Ishikawa (cell line): ENCODE measurements at regions not wholly inside any gene's neighbourhood (a gene's known extent, or its start where the extent isn't known, plus 50 kb on each side); places are given as distances from the start of the nearest gene placed in this dataset.

Experiments used
- CEBPB ChIP-seq: IDR thresholded peaks from 2 replicates; pipeline ENCODE4 v1.6.1; 2012
- CREB1 ChIP-seq: IDR thresholded peaks from 2 replicates; pipeline ENCODE4 v1.6.1; 2012; ENCODE audit warnings: low read depth
- EGR1 ChIP-seq: IDR thresholded peaks from 2 replicates; pipeline ENCODE4 v1.6.1; 2012
- EP300 ChIP-seq: IDR thresholded peaks from 2 replicates; pipeline ENCODE4 v1.6.1; 2012; ENCODE audit warnings: borderline replicate concordance
- FOXM1 ChIP-seq: IDR thresholded peaks from 2 replicates; pipeline ENCODE4 v1.6.1; 2012; ENCODE audit warnings: low read depth, borderline replicate concordance
- MAX ChIP-seq: IDR thresholded peaks from 2 replicates; pipeline ENCODE4 v1.6.1; 2012
- NFIC ChIP-seq: IDR thresholded peaks from 2 replicates; pipeline ENCODE4 v1.6.1; 2012
- RAD21 ChIP-seq: IDR thresholded peaks from 2 replicates; pipeline ENCODE4 v1.6.1; 2012; ENCODE audit warnings: low read depth
- REST ChIP-seq: IDR thresholded peaks from 2 replicates; pipeline ENCODE4 v1.6.1; 2012; ENCODE audit warnings: low read depth, mild to moderate bottlenecking
- TAF1 ChIP-seq: IDR thresholded peaks from 2 replicates; pipeline ENCODE4 v1.6.1; 2012; ENCODE audit warnings: low read depth, mild to moderate bottlenecking
- TCF12 ChIP-seq: IDR thresholded peaks from 2 replicates; pipeline ENCODE4 v1.6.1; 2012; ENCODE audit warnings: low read depth
- TEAD4 ChIP-seq: IDR thresholded peaks from 2 replicates; pipeline ENCODE4 v1.6.1; 2012
- USF1 ChIP-seq: IDR thresholded peaks from 2 replicates; pipeline ENCODE4 v1.6.1; 2012
- YY1 ChIP-seq: IDR thresholded peaks from 2 replicates; pipeline ENCODE4 v1.6.1; 2012; ENCODE audit warnings: low read depth
- ZBTB7A ChIP-seq: IDR thresholded peaks from 2 replicates; pipeline ENCODE4 v1.6.1; 2012; ENCODE audit warnings: low read depth

GRCh38 chr21:43286196-43286595 is 117.4 kb downstream of the CRYAA start:
- TF ChIP-seq REST (no peak), EGR1 (no peak), ZBTB7A (no peak), MAX (no peak), RAD21 (no peak), TEAD4 (no peak), TAF1 (no peak), FOXM1 (no peak), TCF12 (no peak), NFIC (no peak), CREB1 (no peak), USF1 (no peak), CEBPB (no peak), YY1 (no peak), EP300 (no peak)

GRCh38 chr21:43284700-43285099 is 115.9 kb downstream of the CRYAA start:
- TF ChIP-seq MAX = no peak
- no peak for TF ChIP-seq FOXM1
- TF ChIP-seq REST = no peak
- no peak for TF ChIP-seq CREB1

- TF ChIP-seq FOXM1 (no peak), EGR1 (no peak), EP300 (no peak), NFIC (no peak), ZBTB7A (no peak), CEBPB (no peak), TEAD4 (no peak), REST (no peak), USF1 (no peak), YY1 (no peak), TCF12 (no peak), MAX (no peak), TAF1 (no peak)
Measured at GRCh38 chr21:43284238-43284637, 115.4 kb downstream of the CRYAA start.

GRCh38 chr21:43283136-43283924 is 114.5 kb downstream of the CRYAA start:
- TF ChIP-seq EP300 (no peak), NFIC (no peak), TEAD4 (no peak), ZBTB7A (no peak), CREB1 (no peak), REST (no peak), CEBPB (no peak), TCF12 (no peak), YY1 (no peak), RAD21 (no peak), USF1 (no peak), FOXM1 (no peak), MAX (no peak), TAF1 (no peak)
